ENCODE measurements at regions not wholly inside any gene's neighbourhood (a gene's known extent, or its start where the extent isn't known, plus 50 kb on each side); places are given as distances from the start of the nearest gene placed in this dataset.

DNA sequence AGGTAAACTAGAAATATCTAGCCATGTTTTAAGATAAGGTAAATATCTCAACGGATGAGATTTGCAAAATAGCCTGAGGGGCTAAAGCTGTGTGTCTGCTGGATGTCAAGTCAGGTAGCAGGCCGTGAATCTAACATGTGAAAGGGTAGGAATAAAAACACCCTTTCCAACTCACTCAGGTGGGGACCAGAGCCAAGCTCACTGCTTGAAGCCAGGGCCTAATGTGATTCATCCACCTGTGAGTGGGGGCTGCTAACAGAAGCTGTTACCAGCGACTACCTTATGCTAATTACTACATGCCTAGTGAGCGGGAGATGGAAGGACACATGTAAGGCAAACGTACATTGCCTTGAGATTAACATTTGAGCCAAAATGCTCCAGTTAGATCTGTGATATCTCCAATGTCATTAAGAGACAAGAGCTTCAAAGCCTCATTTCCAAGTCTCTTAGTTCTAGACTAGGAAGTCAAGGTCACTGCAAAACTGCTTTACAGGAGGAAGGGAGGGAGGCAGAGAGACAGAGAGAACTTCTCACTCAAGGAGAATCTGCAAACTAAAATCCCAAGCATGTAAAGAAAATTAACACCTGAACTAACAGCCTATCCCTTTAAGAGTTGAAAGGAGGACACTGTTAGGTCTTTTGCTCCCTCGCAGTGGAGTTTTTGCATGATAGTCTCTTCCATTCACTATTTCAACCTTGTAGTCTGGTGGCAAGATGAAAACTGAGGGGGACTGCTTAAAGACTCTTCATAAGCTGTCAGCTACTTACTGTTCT, 141.6 kb upstream of the RPS23 start:
- no peak overlapping the region for H3K4me3 ChIP-seq (ENCODE audit: low read length)
- DNase-seq (ENCODE audit: low read depth): no peak
- TF ChIP-seq, protein P1, sequence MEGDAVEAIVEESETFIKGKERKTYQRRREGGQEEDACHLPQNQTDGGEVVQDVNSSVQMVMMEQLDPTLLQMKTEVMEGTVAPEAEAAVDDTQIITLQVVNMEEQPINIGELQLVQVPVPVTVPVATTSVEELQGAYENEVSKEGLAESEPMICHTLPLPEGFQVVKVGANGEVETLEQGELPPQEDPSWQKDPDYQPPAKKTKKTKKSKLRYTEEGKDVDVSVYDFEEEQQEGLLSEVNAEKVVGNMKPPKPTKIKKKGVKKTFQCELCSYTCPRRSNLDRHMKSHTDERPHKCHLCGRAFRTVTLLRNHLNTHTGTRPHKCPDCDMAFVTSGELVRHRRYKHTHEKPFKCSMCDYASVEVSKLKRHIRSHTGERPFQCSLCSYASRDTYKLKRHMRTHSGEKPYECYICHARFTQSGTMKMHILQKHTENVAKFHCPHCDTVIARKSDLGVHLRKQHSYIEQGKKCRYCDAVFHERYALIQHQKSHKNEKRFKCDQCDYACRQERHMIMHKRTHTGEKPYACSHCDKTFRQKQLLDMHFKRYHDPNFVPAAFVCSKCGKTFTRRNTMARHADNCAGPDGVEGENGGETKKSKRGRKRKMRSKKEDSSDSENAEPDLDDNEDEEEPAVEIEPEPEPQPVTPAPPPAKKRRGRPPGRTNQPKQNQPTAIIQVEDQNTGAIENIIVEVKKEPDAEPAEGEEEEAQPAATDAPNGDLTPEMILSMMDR (conservative IDR thresholded peaks at IDR 0.05; ENCODE audit: low read depth, low read length): no peak

DNA sequence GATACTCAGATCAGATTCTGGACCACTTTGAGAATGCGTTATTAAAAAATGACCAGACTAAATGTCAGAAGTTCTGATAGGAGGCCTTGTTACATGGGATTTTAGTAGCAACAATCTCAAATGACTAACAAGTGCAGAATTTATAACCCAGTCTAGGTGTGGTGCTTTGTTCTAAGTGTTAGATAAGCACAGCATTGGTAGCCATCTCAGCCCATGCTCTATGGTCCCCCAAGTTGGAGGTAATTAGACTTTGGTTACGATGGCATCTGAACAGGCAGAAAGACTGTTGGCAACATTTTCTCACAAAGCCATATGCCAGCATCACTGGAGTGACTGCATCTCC, 140.4 kb upstream of the RPS23 start:
- DNase-seq (ENCODE audit: low read depth): no peak
- TF ChIP-seq, protein P1 (conservative IDR thresholded peaks at IDR 0.05; ENCODE audit: low read depth, low read length): no peak
- H3K4me3 ChIP-seq (ENCODE audit: low read length): no peak overlapping the region

- TF ChIP-seq, protein P1 (conservative IDR thresholded peaks at IDR 0.05; ENCODE audit: low read depth, low read length): no peak
- no peak for DNase-seq (ENCODE audit: low read depth)
- no peak overlapping the region for H3K4me3 ChIP-seq (ENCODE audit: low read length)
Observed at GRCh38 chr5:82417776-82418607, 139.8 kb upstream of the RPS23 start.

DNA sequence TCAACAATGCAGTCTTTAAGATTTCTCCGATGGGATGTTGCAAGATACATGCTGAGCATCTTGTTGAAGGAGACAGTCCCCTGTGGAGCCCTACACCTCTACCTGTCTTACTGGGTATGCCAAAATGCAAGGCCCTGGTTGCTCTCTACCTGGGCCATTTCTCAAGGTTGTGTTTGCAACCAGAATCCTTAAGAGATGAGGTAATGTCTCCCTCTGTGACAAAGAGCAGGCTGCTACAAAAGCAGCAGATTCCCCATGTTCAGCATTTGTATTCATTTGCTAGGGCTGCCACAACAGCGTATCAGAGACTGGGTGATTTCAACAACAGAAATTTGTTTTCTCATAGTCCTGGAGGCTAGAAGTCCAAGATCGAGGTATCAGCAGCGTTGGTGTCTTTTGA, 138.4 kb upstream of the RPS23 start:
- TF ChIP-seq, protein P1 (conservative IDR thresholded peaks at IDR 0.05; ENCODE audit: low read depth, low read length): no peak
- no peak for DNase-seq (ENCODE audit: low read depth)
- H3K4me3 ChIP-seq (ENCODE audit: low read length): no peak overlapping the region

DNA sequence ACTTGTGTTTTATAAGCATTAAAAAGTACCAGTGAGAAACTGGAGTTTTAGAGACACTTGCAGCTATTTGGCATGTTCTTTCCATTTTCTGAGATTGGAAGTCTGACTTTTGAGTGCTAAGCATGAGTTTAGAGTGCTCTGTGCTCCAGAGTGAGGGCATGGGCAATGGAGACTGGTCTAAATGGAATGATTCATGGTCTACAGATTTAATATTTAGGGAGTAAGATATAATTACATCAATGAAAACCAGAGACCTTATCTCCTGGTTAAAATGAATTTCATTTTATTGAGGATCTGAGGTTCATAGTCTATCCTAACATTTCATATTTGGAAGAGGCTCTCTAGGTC, 135.9 kb upstream of the RPS23 start:
- no peak overlapping the region for H3K4me3 ChIP-seq (ENCODE audit: low read length)
- TF ChIP-seq, protein P1 (conservative IDR thresholded peaks at IDR 0.05; ENCODE audit: low read depth, low read length): no peak
- no peak for DNase-seq (ENCODE audit: low read depth)

- H3K4me3 ChIP-seq (ENCODE audit: low read length): no peak overlapping the region
- peak; percentile 74 for DNase-seq (ENCODE audit: low read depth)
- TF ChIP-seq, protein P1 (conservative IDR thresholded peaks at IDR 0.05; ENCODE audit: low read depth, low read length): no peak
Observed at GRCh38 chr5:82413302-82414040, 135.3 kb upstream of the RPS23 start.

All from retinal pigment epithelial cell (primary cell).